GM21447 (cell line): ENCODE measurements at regions not wholly inside any gene's neighbourhood (a gene's known extent, or its start where the extent isn't known, plus 50 kb on each side); places are given as distances from the start of the nearest gene placed in this dataset.
"Not testable (repeated sequence)": the region's sequence is repeated elsewhere in the genome, so short reads cannot be mapped to it uniquely, and the experiment has no call there.

Experiments used
- ATAC-seq: cut with Tn5 transposase; IDR thresholded peaks from one replicate; pipeline ENCODE4 v1.9.1; 2021; ENCODE audit not compliant: unreplicated experiment

DNA sequence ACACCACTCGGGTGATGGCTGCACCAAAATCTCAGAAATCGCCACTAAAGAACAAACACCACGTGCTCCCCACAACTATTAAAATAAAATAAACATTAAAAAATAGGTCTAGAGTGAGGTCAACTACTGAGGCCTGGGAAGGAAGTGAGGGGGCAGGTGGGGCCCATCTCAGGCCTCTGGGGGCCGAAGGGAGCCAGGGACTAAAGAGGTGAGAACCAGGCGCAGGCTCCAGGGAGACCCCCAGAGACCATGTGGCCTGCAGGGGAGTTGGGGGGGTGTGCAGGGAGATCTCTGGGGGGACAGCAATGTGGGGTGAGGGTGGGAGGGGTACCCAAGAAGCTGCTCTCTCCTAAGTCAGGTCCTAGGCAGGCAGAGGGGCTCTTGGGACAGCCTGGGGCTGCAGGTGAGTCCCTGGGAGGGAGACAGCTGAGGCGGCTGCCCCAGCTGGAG is 111.3 kb upstream of the SMURF2 start:
- no peak for ATAC-seq

DNA sequence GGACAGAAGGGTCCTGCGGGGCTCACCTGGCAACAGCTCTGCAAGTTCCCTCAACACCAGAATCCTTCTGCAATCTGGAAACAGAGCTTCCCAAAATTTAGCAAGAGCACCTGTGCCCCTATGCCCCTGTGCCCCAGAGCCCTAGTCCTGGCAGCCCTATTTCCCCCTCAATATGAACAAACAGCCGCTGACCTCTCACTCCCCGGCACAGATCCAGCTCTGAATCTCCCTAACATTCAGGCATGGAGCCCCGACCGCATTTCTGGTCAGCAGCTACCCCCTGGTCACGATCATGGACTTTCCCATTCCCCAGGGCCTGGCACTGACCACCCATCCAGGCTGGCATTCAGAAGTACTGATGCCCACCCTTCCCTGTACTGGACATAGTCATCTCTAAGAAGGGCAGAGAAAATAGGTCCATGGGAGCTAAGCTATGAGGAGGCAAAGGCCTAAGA is 110.8 kb upstream of the SMURF2 start:
- no peak for ATAC-seq

DNA sequence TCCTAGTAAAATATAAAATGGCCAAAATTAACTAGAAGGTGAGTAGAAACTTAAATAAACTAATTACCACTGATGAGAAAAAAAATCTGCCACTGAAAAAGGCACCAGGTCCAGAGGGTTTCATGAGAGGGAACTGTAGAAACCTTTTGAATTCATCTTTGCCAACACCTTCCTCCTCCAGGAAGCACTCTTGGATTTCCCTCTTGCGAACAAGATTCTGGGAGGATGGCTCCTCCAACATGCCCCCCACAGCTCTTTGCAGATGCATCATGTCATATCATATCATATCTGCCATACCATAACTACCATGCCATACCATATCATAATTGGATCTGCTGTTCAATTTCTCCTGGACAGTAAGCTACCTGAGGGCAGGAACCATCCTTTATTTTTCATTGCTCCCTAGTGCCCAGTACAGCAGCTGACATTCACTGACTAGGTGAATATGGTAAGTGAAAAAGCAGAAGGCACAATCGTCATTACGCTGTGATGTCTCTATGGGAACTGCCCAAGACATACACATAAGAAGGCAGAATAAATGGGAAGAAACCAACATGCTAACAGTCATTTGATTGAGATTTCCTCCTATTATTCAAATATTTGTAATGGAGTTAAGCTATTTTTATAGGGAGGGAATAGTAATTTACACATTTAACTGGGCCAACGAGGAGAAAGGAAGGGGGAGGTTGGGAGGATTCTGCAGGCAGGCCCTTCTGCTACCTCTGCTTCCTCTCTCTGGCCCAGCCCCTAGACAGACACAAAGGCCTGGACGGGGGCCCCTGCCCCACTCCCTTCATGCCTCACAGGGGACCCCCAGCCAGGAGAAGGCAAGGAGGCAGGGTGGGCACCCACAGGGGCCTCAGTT is 110.1 kb upstream of the SMURF2 start:
- no peak for ATAC-seq

DNA sequence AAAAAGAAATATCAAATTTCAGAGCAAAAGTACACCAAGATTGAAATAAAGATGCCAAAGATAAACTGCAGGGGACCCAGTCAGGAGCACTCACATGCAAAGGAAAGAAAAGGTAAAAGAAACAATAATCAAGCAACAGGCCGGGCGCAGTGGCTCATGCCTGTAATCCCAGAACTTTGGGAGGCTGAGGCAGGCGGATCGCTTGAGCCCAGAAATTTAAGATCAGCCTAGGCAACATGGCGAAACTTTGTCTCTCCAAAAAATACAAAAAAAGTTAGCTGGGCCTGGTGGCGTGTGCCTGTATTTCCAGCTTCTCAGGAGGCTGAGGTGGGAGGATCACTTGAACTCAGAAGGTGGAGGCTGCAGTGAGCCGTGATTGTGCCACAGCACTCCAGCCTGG is 107.6 kb upstream of the SMURF2 start:
- no peak for ATAC-seq

DNA sequence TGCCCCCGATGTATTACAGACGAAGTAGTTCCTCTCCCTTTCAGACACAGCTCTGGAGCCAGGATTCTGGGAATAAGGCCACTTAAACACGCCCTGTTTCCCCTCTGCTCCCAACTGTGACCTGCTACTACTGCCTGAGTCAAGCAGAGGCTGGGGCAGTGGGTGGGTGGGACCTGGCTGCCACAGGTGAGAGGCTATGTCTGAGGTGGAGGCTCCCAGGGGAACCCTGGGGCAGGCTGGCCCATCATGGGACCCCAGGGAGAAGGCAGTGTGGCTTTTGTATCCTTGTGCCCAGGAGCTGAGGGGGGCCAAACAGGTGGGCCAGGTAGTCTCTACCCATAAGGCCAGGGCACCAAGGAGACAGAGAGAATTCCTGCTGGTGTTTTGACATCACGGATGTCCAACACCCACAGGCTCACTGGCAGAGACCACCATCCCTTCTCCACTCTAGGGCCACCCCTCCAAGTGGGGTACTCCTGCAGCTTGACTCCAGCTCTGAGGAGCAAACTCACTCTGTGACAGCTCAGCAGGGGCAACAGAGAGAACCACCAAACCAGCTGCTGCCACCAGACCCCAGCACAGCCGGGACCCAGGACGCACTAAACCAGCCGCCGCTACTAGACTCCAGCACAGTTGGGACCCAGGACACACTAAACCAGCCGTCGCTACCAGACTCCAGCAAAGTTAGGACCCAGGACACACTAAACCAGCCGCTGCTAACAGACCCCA is 105.3 kb upstream of the SMURF2 start:
- no peak for ATAC-seq

DNA sequence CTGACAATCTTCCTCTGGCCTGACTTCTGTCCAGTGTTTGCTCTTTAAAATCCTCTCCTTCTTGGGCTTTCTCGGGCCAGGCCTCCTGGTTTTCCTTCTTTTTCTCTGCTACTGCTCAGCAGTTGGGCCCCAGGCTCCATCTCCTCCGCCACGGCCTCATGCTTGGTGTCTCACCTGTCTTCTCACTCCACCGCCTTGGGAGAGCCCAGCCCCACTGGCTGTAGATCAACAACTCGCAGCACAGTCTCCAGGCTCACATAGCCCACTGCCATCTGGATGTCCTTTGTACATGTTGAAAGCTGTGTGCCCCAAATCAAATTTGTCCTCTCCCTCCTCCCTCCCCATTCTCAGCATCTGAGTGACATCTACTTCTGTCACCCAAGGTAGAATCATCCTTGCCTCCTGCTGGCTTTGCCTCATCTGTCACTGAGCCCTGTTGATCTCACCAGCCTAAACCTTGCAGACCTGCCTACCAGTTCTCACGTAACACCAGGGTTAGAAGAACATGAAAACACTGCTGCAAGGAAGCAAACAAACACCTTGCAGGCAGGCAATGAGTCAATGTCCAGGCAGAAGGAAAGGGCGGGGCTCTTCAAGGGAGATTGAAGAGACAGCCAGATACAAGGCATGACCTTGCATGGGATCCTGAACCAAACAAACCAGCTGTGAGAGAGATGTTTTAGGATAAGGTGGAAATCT is 103.2 kb upstream of the SMURF2 start:
- no peak for ATAC-seq

DNA sequence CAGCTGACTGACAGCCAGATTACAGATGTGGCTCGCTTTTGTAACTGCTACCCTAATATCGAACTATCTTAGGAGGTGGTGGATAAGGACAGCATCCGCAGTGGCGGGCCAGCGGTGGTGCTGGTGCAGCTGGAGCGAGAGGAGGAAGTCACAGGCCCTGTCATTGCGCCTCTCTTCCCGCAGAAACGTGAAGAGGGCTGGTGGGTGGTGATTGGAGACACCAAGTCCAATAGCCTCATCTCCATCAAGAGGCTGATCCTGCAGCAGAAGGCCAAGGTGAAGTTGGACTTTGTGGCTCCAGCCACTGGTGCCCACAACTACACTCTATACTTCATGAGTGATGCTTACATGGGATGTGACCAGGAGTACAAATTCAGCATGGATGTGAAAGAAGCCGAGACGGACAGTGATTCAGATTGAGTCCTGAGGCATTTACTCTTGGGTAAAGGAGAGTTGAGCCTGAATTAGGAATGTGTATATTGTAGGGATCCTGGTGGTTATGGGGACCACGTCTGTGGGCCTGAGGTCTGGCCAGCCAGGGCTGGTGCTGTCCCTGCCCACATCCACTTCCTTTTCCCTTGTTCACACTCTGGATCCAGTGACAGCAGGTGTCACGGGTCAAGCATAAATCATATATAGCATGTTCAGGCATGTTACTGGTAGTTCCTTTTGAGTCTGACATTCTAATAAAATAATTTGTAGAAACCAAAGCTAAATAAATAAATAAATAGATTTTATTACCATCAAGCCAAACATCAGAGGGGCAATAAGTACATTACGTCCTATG is 89.0 kb upstream of the SMURF2 start:
- ATAC-seq: no peak

DNA sequence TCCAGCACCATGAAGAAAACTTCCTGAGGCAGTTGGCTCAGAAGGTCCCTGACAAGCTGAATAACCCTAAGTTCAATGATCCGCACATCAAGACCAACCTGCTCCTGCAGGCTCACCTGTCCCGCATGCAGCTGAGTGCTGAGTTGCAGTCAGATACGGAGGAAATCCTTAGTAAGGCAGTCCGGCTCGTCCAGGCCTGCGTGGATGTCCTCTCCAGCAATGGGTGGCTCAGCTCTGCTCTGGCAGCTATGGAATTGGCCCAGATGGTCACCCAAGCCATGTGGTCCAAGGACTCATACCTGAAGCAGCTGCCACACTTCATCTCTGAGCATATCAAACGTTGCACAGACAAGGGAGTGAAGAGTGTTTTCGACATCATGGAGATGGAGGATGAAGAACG is 88.4 kb upstream of the SMURF2 start:
- no peak for ATAC-seq

DNA sequence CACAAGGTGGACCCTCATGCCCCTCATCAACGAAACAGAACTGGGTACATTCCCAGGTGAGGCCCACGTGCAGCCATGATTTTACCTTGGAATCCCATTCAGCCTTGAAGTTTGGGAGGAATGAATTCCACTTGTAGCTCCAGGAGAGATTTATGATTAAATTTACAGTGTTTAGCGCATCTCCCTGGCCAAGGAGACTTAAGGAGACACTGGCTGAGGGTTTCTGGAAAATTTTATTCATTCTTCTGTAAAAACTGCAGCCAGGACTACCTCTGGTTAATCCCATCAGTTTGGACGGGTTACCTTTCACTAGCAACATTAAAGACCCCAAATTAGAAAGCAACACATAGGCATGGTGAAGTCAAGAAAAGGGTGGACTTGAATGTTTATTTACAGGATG is 87.2 kb upstream of the SMURF2 start:
- ATAC-seq: no peak

DNA sequence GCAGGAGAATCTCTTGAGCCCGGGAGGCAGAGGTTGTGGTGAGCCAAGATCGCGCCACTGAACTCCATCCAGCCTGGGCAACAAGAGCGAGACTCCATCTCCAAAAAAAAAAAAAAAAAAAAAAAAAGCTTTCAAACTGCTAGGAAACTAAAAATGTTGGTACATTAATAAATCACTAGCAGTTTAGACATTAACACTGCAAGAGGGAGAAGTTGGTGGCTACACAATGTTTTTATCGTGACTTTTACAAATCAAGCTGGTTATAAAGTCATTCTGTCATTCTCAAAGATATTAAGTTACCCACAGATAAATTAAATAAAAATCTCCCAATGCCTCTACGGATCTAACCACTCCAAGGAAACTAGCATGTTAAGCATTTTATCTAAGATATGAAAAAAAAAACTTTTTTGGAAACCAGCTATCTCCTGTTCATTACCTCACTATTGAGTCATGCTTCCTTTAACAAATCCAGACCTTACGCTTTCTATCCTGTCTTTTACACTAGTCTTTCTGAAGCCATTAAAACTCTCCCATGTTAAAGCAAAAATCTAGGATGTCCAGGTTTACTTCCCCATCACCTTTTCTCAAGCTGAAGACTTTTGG is 85.9 kb upstream of the SMURF2 start:
- ATAC-seq: no peak

DNA sequence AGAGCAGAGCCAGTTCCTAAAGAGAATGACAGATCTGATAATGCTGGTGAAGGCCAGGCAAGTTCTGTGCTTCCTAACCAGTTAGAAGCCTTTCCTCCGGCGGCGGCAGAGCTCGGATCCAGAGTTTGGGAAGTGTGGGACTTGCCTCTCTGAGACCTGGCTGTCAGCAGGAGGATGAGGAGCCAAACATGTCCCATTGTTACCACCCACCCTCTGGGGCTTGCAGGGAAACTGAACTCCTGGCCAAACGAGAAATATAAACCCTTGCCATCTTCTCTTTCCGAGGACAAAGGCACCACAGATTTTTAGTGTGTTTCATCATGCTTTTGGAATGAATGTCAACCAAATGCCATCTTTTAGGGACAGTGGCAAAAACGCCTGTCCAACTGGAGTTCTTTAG is 80.2 kb upstream of the SMURF2 start:
- no peak for ATAC-seq

DNA sequence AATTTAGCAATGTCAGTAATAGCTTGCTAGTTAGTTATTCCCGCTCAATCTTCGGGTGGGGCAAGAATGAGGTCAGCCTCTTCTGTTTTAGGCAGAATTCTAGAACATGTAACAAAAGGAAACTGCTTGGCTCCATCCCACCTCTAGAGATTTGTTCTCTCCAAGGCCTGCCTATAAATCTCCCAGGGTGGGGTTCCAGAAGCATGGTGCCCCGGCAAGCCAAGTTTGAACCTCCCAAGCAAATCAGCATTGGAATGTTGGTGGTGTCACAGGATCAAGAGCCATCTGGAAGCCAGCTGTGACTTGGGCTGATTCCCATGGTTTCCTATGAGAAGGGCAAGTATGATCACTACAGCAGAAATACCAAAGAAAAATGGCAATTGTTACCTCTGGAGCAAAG is 79.8 kb upstream of the SMURF2 start:
- not testable (repeated sequence) for ATAC-seq

DNA sequence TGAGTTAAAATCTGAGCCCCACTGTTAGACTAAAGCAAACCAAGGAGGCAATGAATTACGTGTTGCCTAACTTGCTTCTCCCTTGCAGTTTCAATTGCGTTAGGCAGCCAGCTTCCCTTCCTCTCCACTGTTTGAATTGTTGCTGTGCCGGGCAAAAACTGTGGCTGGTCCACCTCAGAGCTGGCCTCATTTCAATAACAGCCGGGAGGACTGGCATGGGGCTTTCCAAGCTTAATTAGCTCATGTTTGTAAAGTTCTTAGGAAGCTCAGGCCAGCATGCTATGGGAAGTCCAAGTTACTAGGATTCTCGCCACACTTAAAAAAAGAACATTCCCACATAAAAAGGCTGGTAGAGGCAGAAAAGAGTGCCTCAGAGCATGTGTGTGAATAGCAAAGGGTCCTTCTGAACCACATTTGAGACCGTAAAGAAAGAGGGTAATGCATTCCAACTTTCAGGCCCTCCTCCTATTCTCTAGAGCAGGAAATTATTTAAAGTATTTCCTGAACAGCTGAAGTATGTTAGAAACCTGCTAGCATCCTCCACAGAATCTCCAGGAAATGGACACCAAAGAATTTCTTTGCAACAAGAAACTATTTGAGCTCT is 79.0 kb upstream of the SMURF2 start:
- ATAC-seq: no peak

DNA sequence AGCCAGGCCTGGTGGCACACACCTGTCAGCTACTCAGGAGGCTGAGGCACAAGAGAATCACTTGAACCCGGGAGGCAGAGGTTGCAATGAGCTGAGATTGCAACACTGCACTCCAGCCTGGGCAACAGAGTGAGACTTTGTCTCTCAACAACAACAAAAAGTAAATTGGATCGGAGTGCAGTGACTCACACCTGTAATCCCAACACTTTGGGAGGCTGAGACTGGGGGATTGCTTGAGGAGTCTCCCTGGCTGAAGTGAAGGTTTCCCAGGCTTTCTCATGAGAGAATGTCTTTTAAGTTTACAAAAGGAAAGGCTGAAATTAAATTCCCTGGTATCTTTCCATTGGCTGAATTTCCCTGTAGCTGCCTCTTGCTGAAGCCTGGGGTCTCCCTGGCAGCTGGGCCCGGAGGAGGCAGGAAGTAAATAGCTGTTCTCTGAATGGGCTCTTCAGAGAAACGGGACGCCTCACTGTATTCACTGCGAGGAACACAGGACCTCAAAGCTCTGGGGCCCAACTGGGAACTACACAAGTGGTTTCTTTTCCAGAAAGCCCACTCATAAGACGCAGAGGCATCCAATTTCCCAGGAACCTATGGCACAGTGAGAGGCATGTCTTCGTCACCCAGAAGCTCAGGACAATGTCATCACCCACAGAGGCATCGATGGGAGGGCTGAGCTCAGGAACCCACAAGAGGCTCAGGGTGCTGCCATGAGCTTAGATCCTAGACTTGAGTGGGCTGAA is 77.4 kb upstream of the SMURF2 start:
- no peak for ATAC-seq

DNA sequence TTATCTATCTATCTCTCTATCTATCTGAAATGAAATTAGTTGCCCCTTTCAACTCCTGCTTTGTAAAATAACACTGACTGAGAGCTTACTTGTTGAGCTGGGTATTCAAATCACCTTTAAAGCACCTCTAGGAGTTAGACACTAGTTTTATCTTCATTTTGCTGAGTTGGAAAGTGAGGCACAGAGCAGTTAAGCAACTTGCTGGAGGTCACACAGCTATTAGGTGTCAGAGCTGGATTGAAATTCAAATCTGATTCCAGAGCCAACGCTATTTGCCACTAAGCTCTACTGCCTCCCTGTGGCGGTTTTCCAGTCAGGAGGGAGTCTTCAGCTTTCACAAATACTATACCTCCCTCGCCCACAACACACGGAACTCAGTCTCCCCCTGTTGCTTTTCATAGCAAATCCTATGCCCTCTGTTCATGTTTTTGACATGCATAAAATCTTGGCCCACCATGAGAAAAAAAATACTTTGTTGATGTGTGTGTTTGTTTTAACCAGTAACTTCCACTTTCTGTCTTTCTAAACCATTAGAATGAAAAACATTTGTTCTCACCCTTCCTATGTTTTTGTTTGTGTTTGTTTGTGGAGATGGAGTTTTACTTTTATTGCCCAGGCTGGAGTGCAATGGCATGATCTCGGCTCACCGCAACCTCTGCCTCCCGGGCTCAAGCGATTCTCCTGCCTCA is 74.8 kb upstream of the SMURF2 start:
- ATAC-seq: no peak

DNA sequence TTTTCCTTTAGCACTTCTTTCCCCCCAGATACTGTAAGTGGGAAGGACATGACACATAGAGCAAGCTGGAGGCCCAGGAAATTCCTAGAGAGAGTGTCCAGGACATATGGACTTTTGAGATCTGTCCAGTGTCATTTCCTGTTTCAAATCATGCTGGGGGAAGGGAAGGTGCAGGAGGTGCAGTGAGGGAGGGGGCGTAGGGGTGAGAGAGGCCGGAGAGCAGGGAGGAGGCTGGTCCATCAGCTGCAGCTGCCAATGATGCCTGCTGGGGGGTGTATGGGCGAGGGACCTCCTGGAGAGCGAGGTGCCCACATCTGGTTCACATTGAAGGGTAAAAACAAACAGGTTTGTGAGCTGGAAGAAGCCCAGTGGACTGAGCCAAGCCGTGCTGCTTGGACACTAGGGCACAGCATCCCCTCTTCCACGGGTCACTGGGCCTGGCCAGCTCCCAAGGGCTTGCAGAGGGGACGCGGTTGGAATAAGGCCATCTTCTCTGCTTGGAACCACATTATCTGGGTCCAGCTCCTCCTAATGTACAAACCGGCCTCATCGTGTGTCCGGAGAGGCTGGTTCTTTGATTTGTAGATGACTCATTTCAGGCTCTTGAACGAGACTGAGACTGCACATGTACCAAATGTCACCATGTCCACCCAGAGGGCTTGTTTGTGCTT is 70.4 kb upstream of the SMURF2 start:
- ATAC-seq: no peak

DNA sequence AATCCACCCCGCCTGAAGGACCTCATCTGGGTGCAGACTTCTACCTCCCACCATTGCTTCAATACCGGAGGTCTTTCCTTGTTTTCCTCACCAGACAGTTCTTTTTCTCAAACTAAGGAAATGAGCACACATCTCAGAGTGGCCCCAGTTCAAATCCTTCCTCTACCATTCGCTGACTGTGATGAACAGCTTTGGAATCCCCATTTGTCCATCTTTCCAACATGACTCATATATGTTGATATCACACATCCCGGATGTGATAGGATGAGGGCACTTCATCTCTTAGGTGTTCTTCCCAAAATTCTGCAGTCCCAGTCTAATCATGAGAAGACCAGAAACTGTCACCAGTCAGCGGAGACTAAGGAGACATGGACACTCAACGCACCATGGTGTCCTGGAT is 67.9 kb upstream of the SMURF2 start:
- ATAC-seq: not testable (repeated sequence)

DNA sequence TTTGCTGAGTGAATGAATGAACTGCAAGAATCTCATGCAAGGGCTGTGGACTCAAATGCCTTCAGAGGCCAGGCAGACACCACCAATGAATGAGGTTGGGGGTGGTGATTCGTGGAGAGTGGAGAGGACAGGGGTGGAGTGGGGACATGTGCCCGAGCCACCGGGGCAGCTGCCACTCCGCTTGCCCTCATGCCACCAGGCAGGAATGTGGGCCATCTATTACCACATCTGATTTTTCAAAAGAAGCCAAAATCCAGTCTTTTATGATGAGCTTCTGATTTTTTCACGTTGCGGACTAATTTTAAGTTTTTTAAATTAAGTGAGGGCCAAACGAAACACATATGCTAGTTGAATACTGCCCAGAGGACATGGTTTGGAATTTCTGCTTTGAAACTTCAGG is 67.1 kb upstream of the SMURF2 start:
- ATAC-seq: no peak
